Transverse colon (tissue), 4 donors: ENCODE measurements at regions not wholly inside any gene's neighbourhood (a gene's known extent, or its start where the extent isn't known, plus 50 kb on each side); places are given as distances from the start of the nearest gene placed in this dataset.

Source experiments
- DNase-seq: peaks from one replicate; pipeline ENCODE4 v3.0.0-alpha.2; 2019
- H3K27ac ChIP-seq, 4 donors: fragments of 200-600 bp; sonication (generic); 2 replicates each; pipeline ENCODE4 v1.5.1; 2016 to 2018; ENCODE audit warnings: inconsistent platforms in 4 of 4
- H3K27me3 ChIP-seq: fragments of 200-600 bp; sonication (generic); 2 replicates; pipeline ENCODE4 v1.5.1; 2017; ENCODE audit warnings: inconsistent platforms
- H3K36me3 ChIP-seq, 4 donors: fragments of 200-600 bp; sonication (generic); 2 replicates each; pipeline ENCODE4 v1.5.1; 2017 to 2019; ENCODE audit warnings: inconsistent platforms in 4 of 4
- H3K4me1 ChIP-seq, 4 donors: fragments of 200-600 bp; sonication (generic); 2 replicates each; pipeline ENCODE4 v1.5.1; 2017 to 2020; ENCODE audit warnings: inconsistent platforms in 4 of 4
- H3K4me3 ChIP-seq, 4 donors: fragments of 200-600 bp; sonication (generic); 1 replicate in 1 of 4; 2 replicates in 3 of 4; pipeline versions ENCODE4 v1.5.1 to v1.6.1; 2017 to 2019; ENCODE audit warnings: inconsistent platforms in 4 of 4
- H3K9me3 ChIP-seq, 2 donors: fragments of 200-600 bp; sonication (generic); 2 replicates each; pipeline ENCODE4 v1.5.1; 2017 to 2019; ENCODE audit warnings: inconsistent platforms in 2 of 2
- EP300 ChIP-seq: sonication (generic); formaldehyde crosslinking; IDR thresholded peaks from one replicate; pipeline ENCODE4 v1.6.1; 2017; ENCODE audit warnings: antibody characterized with exemption, low read depth
- POLR2A ChIP-seq: fragments of 450-650 bp; IDR thresholded peaks from one replicate; pipeline ENCODE4 v1.6.1; 2016; ENCODE audit warnings: antibody characterized with exemption, mild to moderate bottlenecking, moderate library complexity
- POLR2AphosphoS5 ChIP-seq, 3 donors: sonication (generic); formaldehyde crosslinking; IDR thresholded peaks; one replicate each; pipeline ENCODE4 v1.6.1; 2016; ENCODE audit warnings: antibody characterized with exemption in 3 of 3
- whole genome bisulfite sequencing, 2 donors: methylation state at CpG; one replicate each; pipeline ENCODE4 v1.1.5; 2018; ENCODE audit warnings: low coverage in 1 of 2; 5-methylcytosine and 5-hydroxymethylcytosine counted together
- in situ Hi-C, 4 donors: fragments of 200-750 bp; cut with MboI; loops; one replicate each; pipeline versions ENCODE4 v1.15.0 to v1.15.1; 2017; ENCODE audit warnings: low sequenced_read_pairs in 3 of 4, low pct_ligation_motif_present in 1 of 4, low pct_unique_long_range_greater_than_20kb in 1 of 4
- intact Hi-C: fragments of 100-400 bp; cut with DNase I; formaldehyde crosslinking; loops from one replicate; pipeline ENCODE4 v1.15.1; 2023; ENCODE audit warnings: low total_unique reads
- TF ChIP-seq, protein P1 (sequence below), 5 experiments: fragments of 200-600 bp in 3 of 5; fragments of 450-650 bp in 2 of 5; sonication (generic) in 3 of 5; IDR thresholded peaks; 1 replicate in 2 of 5; 2 replicates in 3 of 5; pipeline ENCODE4 v1.5.1; 2016 to 2017; ENCODE audit warnings: antibody characterized with exemption in 5 of 5, inconsistent platforms in 3 of 5, mild to moderate bottlenecking in 2 of 5, moderate library complexity in 1 of 5

DNA sequence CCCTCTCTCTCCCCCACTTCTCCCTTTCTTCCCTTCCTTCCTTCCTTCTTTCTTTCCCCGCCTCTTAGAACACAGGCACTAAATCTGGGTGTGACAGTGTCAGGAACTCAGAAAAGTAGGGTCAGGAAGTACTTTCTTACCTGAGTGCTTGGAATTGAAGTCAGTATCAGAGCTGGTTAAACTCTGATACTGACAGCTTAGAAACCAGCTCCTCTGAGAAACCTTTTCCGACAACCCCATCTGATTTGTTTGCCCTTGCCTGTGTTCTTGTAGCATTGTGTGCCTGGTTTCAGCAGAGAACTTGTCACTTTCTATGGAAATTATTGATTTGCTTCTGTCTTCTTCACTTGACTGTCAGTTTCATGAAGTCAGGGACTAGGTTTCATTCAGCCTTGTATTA is 113.9 kb downstream of the AASDH start:
- no peak for TF ChIP-seq EP300
- peak; percentile 62 for TF ChIP-seq POLR2A
- peak in 2 of 3 donors; percentile 28 to 67 for TF ChIP-seq POLR2AphosphoS5 (IDR thresholded peaks at IDR 0.05)
- H3K27me3 ChIP-seq: no peaks in the 10 kb centered on the region
- H3K4me1 ChIP-seq: peaks cover 0 to 11% (median 7%) of the 10 kb centered on the region in 4 donors
- peak overlapping the region; percentile 80 to 85 (median 83) for H3K27ac ChIP-seq
- no peaks in the 10 kb centered on the region for H3K9me3 ChIP-seq
- H3K36me3 ChIP-seq: peaks cover 0 to 3% (median 0%) of the 10 kb centered on the region in 4 donors
- intact Hi-C loops: no loop called here
- no peak for DNase-seq
- 56% methylated on average over 2 of the region's 2 CpGs; no CpG with 5 or more reads in 1 of the 2 donors for WGBS, 2 donors
- H3K4me3 ChIP-seq: peak overlapping the region in 1 of 4 donors; percentile 39
- in situ Hi-C loops: no loop called here

DNA sequence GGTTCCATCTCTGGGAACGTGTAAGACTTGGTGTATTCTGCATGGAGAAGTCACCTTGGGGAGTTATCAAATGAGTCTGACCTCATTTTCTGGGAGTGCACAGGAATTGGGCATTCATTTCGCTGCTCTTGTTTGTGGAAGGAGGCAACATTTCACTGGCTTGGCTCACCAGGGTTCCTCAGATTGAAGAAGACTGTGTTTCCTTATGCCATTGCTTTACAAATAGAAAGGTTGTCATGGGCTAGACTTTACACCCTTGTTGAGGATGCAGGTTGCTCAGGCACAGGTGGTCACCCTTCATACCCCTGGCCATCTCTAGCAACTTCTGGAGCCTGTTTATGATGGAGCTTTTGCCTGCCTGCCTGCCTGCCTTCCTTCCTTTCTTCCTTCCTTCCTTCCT is 114.4 kb downstream of the AASDH start:
- WGBS, 2 donors: 25 to 57% methylated on average over 2 of the region's 2 CpGs
- TF ChIP-seq POLR2A (no peak), POLR2AphosphoS5 (IDR thresholded peaks at IDR 0.05) (peak in 1 of 3 donors; percentile 24)
- intact Hi-C loops (no loop called here), in situ Hi-C loops (no loop called here)
- DNase-seq: no peak
- no peaks in the 10 kb centered on the region for H3K9me3 ChIP-seq
- peaks cover 0 to 12% (median 7%) of the 10 kb centered on the region in 4 donors for H3K4me1 ChIP-seq
- H3K36me3 ChIP-seq: peaks cover 0 to 3% (median 0%) of the 10 kb centered on the region in 4 donors
- peak overlapping the region in 2 of 4 donors; percentile 18 to 39 for H3K4me3 ChIP-seq
- no peaks in the 10 kb centered on the region for H3K27me3 ChIP-seq
- H3K27ac ChIP-seq: peak overlapping the region; percentile 80 to 85 (median 83)

DNA sequence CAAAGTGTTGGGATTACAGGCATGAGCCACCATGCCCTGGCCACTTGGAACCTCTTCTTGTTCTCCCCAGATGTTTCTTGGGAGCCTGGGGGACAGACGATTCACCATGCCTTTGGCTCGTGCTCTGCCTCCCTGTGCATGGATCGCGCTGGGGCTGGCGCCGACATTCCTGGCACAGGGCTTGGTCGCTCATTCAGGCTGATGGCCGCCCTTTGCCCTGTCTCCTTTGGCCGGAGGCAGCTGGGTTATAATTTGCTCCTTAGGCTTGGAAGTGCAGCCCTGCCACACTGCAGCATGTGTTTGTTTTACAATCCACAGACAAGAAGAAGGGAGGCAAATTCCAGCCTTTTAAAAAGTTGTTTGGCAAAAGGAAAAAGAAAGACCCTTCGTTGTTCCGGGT is 115.3 kb downstream of the AASDH start:
- H3K27me3 ChIP-seq: no peaks in the 10 kb centered on the region
- peak overlapping the region; percentile 80 to 85 (median 83) for H3K27ac ChIP-seq
- in situ Hi-C loops: no loop called here
- TF ChIP-seq POLR2AphosphoS5 (IDR thresholded peaks at IDR 0.05): peak in 2 of 3 donors; percentile 51 to 59
- peak; percentile 32 for TF ChIP-seq POLR2A
- TF ChIP-seq, protein P1, sequence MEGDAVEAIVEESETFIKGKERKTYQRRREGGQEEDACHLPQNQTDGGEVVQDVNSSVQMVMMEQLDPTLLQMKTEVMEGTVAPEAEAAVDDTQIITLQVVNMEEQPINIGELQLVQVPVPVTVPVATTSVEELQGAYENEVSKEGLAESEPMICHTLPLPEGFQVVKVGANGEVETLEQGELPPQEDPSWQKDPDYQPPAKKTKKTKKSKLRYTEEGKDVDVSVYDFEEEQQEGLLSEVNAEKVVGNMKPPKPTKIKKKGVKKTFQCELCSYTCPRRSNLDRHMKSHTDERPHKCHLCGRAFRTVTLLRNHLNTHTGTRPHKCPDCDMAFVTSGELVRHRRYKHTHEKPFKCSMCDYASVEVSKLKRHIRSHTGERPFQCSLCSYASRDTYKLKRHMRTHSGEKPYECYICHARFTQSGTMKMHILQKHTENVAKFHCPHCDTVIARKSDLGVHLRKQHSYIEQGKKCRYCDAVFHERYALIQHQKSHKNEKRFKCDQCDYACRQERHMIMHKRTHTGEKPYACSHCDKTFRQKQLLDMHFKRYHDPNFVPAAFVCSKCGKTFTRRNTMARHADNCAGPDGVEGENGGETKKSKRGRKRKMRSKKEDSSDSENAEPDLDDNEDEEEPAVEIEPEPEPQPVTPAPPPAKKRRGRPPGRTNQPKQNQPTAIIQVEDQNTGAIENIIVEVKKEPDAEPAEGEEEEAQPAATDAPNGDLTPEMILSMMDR (IDR thresholded peaks at IDR 0.05): no peak
- H3K4me1 ChIP-seq: peaks cover 0 to 19% (median 7%) of the 10 kb centered on the region in 4 donors
- H3K36me3 ChIP-seq: peaks cover 0 to 3% (median 0%) of the 10 kb centered on the region in 4 donors
- H3K4me3 ChIP-seq: peak overlapping the region in 3 of 4 donors; percentile 8 to 39 (median 18)
- WGBS, 2 donors: 48 to 69% methylated on average over 2 to 11 of the region's 11 CpGs
- intact Hi-C loops: no loop called here
- peak; percentile 78 for DNase-seq
- no peaks in the 10 kb centered on the region for H3K9me3 ChIP-seq

DNA sequence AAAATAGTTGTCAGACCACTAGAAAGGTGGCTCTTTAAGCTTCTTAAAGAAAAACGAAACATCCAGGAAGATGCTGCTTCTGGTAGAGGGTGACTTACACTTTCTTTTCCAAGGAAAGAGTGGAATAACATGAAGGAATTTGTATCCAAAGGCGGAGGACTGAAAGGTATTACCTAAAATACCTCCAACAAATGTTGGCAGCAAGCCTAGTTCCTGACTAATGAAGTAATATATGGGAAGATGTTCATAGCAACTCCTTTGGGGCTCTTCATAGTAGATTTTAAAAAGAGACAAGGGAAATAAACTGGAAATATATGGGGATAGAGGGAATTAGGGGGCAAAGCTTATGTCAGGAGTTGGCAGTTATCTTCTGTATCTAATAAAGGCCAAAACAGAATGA is 116.2 kb downstream of the AASDH start:
- peak overlapping the region in 2 of 4 donors; percentile 82 to 85 for H3K27ac ChIP-seq
- DNase-seq: no peak
- intact Hi-C loops: no loop called here

DNA sequence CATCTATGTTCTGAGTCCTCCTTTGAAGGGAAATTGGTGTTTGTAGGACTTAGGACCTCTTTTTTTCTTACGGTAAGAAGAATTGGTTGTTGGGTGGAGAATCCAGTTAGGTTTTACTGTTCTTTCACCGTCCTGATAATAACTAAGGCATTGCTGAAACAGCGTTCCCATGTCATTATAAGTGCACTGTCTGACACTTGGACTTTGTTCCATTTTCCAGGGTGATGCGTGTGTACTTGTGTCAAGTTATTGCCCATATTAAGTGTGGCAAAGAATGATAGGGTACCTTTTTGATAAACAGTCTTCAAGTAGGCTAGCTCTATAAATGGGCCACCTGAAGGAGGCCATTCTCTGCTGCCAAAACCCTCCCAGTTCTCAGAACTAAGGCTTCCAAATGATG is 119.7 kb downstream of the AASDH start:
- H3K27me3 ChIP-seq: no peaks in the 10 kb centered on the region
- TF ChIP-seq, protein P1 (IDR thresholded peaks at IDR 0.05): no peak
- TF ChIP-seq EP300: no peak
- TF ChIP-seq POLR2AphosphoS5 (IDR thresholded peaks at IDR 0.05): no peak
- in situ Hi-C loops (no loop called here), intact Hi-C loops (no loop called here)
- no peaks in the 10 kb centered on the region for H3K36me3 ChIP-seq
- no peak overlapping the region for H3K4me3 ChIP-seq
- no peaks in the 10 kb centered on the region for H3K9me3 ChIP-seq
- H3K27ac ChIP-seq: peak overlapping the region in 1 of 4 donors; percentile 25
- WGBS, 2 donors: 65 to 69% methylated on average over 4 of the region's 4 CpGs
- DNase-seq: no peak
- peaks cover 0 to 18% (median 5%) of the 10 kb centered on the region in 4 donors for H3K4me1 ChIP-seq

More for the DNA sequence above, 116.2 kb downstream of the AASDH start:
- H3K36me3 ChIP-seq: no peaks in the 10 kb centered on the region
- WGBS, 2 donors: 57 to 85% methylated on average over 1 to 2 of the region's 2 CpGs
- H3K4me3 ChIP-seq: no peak overlapping the region
- no peaks in the 10 kb centered on the region for H3K27me3 ChIP-seq
- TF ChIP-seq POLR2A (no peak), EP300 (no peak), POLR2AphosphoS5 (IDR thresholded peaks at IDR 0.05) (no peak)
- TF ChIP-seq, protein P1 (IDR thresholded peaks at IDR 0.05): no peak
- in situ Hi-C loops: no loop called here
- H3K9me3 ChIP-seq: no peaks in the 10 kb centered on the region
- peaks cover 0 to 20% (median 7%) of the 10 kb centered on the region in 4 donors for H3K4me1 ChIP-seq
